ENCODE measurements at regions not wholly inside any gene's neighbourhood (a gene's known extent, or its start where the extent isn't known, plus 50 kb on each side); places are given as distances from the start of the nearest gene placed in this dataset.

- 9% methylated on average over 8 of the region's 8 CpGs for WGBS (ENCODE audit: insufficient coverage, insufficient replicate concordance, low lambda C conversion rate, missing lambda C conversion rate)
- no peak overlapping the region for H2AFZ ChIP-seq (ENCODE audit: control insufficient read depth, low read depth, low read length)
- intact Hi-C loops (cut with micrococcal nuclease; ENCODE audit: unreplicated experiment), result no loop called here
- no peak overlapping the region for H3K4me2 ChIP-seq (ENCODE audit: control insufficient read depth, insufficient read depth)
- H3K27ac ChIP-seq (ENCODE audit: control insufficient read depth, insufficient read depth), result no peak overlapping the region
- FAIRE-seq (no peak), DNase-seq (ENCODE audit: low read depth, low spot score) (no peak), ATAC-seq (no peak)
- no TSS peak for BruUV-seq (replicated peaks)
- POLR2A ChIA-PET, result interaction anchor here (1.3 kb wide), 1 partner anchor 13 kb away, joined by 4 read pairs; no protein-coding TSS in a partner anchor
- no peaks in the 10 kb centered on the region for H3K4me1 ChIP-seq (ENCODE audit: control insufficient read depth, insufficient read depth, low read length)
- in situ Hi-C loops (cut with MboI), result no loop called here
- TF ChIP-seq ESRRA (IDR thresholded peaks at IDR 0.05; ENCODE audit: low read length) (no peak), HDGF (IDR thresholded peaks at IDR 0.05) (no peak), NFYA (IDR thresholded peaks at IDR 0.05; ENCODE audit: borderline replicate concordance, low read depth, low read length) (no peak)
- CTCF ChIA-PET, result no interaction called here
- H4K20me1 ChIP-seq (ENCODE audit: control insufficient read depth, insufficient read depth), result no peaks in the 10 kb centered on the region
- H3K27me3 ChIP-seq (replicated peaks in 1 of 2; ENCODE audit: control insufficient read depth in 2 of 2, insufficient read depth in 2 of 2, low read length in 1 of 2), result no peaks in the 10 kb centered on the region; a peak in 1 of 4 replicates
- H3K79me2 ChIP-seq (ENCODE audit: control insufficient read depth, insufficient read depth, low read length), result no peaks in the 10 kb centered on the region
- no peak overlapping the region for H3K9ac ChIP-seq (ENCODE audit: control insufficient read depth, insufficient read depth, low read length)
- RAD21 ChIA-PET (ENCODE audit: unreplicated experiment), result no interaction called here
- H3K9me3 ChIP-seq (replicated peaks; ENCODE audit: control insufficient read depth, insufficient read depth, low read length), result no peaks in the 10 kb centered on the region
- H3K4me3 ChIP-seq, result no peak overlapping the region
- SMC1A ChIA-PET (ENCODE audit: uncharacterized antibody, unreplicated experiment), result interaction anchor here (1.2 to 1.9 kb wide), 2 partner anchors 12 to 15 kb away, joined by 4 to 6 read pairs; no protein-coding TSS in a partner anchor
- no peaks in the 10 kb centered on the region for H3K36me3 ChIP-seq (ENCODE audit: control insufficient read depth in 2 of 2, insufficient read depth in 2 of 2, low read length in 1 of 2)
Measured at GRCh38 chr6:43911354-43912115, 141.5 kb downstream of the VEGFA start.

- SMC1A ChIA-PET (ENCODE audit: uncharacterized antibody, unreplicated experiment), result no interaction called here
- Histone ChIP-seq H3K36me3 (ENCODE audit: control insufficient read depth in 2 of 2, insufficient read depth in 2 of 2, low read length in 1 of 2) (no peaks in the 10 kb centered on the region), H3K4me3 (no peak overlapping the region), H3K27ac (ENCODE audit: control insufficient read depth, insufficient read depth) (no peak overlapping the region), H3K27me3 (replicated peaks in 1 of 2; ENCODE audit: control insufficient read depth in 2 of 2, insufficient read depth in 2 of 2, low read length in 1 of 2) (no peaks in the 10 kb centered on the region; a peak in 1 of 4 replicates), H3K4me2 (ENCODE audit: control insufficient read depth, insufficient read depth) (no peak overlapping the region), H3K4me1 (ENCODE audit: control insufficient read depth, insufficient read depth, low read length) (no peaks in the 10 kb centered on the region), H4K20me1 (ENCODE audit: control insufficient read depth, insufficient read depth) (no peaks in the 10 kb centered on the region), H2AFZ (ENCODE audit: control insufficient read depth, low read depth, low read length) (no peak overlapping the region), H3K9me3 (replicated peaks; ENCODE audit: control insufficient read depth, insufficient read depth, low read length) (no peaks in the 10 kb centered on the region), H3K9ac (ENCODE audit: control insufficient read depth, insufficient read depth, low read length) (no peak overlapping the region), H3K79me2 (ENCODE audit: control insufficient read depth, insufficient read depth, low read length) (no peaks in the 10 kb centered on the region)
- in situ Hi-C loops (cut with MboI), result no loop called here
- intact Hi-C loops (cut with micrococcal nuclease; ENCODE audit: unreplicated experiment), result no loop called here
- ATAC-seq (no peak), FAIRE-seq (no peak), DNase-seq (ENCODE audit: low read depth, low spot score) (no peak)
- RAD21 ChIA-PET (ENCODE audit: unreplicated experiment), result no interaction called here
- CTCF ChIA-PET, result no interaction called here
- POLR2A ChIA-PET, result interaction anchor here (1.3 kb wide), 1 partner anchor 14 kb away, joined by 4 read pairs; no protein-coding TSS in a partner anchor
- 27% methylated on average over 6 of the region's 6 CpGs for WGBS (ENCODE audit: insufficient coverage, insufficient replicate concordance, low lambda C conversion rate, missing lambda C conversion rate)
- BruUV-seq (replicated peaks), result no TSS peak
- TF ChIP-seq YBX1 (IDR thresholded peaks at IDR 0.05) (no peak), ZBED1 (IDR thresholded peaks at IDR 0.05; ENCODE audit: borderline replicate concordance) (no peak), BCL3 (IDR thresholded peaks at IDR 0.05; ENCODE audit: borderline replicate concordance, insufficient read depth, low read depth, low read length, poor library complexity, severe bottlenecking) (no peak), SREBF2 (IDR thresholded peaks at IDR 0.05; ENCODE audit: low read length) (no peak), MAX (IDR thresholded peaks at IDR 0.05; ENCODE audit: low read depth, low read length) (no peak), TAF1 (IDR thresholded peaks at IDR 0.05; ENCODE audit: borderline replicate concordance, low read depth, low read length) (no peak), SRF (IDR thresholded peaks at IDR 0.05; ENCODE audit: low read depth in 2 of 2, low read length in 2 of 2) (no peak), SUPT20H (IDR thresholded peaks at IDR 0.05; ENCODE audit: borderline replicate concordance, control insufficient read depth, low read depth, low read length) (no peak), KAT2A (conservative IDR thresholded peaks at IDR 0.05; ENCODE audit: control insufficient read depth, low read depth, low read length) (no peak), ATF2 (IDR thresholded peaks at IDR 0.05; ENCODE audit: low read length) (no peak), RB1 (IDR thresholded peaks at IDR 0.05; ENCODE audit: borderline replicate concordance) (no peak)
Measured at GRCh38 chr6:43910638-43911353, 140.8 kb downstream of the VEGFA start.
